Esophagus muscularis mucosa (tissue), 4 donors: ENCODE measurements at regions not wholly inside any gene's neighbourhood (a gene's known extent, or its start where the extent isn't known, plus 50 kb on each side); places are given as distances from the start of the nearest gene placed in this dataset.

Source experiments
- DNase-seq: peaks from one replicate; pipeline ENCODE4 v3.0.0-alpha.2; 2017; ENCODE audit errors: extremely low spot score
- H3K27ac ChIP-seq, 4 donors: fragments of 200-600 bp; sonication (generic); replicated peaks in 1 of 4; 1 replicate in 3 of 4; 2 replicates in 1 of 4; pipeline ENCODE4 v1.5.1; 2016 to 2019; ENCODE audit warnings: mild to moderate bottlenecking in 1 of 4
- H3K27me3 ChIP-seq, 4 donors: fragments of 200-600 bp; sonication (generic); one replicate each; pipeline versions ENCODE4 v1.5.1 to v1.6.0; 2016 to 2019
- H3K36me3 ChIP-seq, 4 donors: fragments of 200-600 bp; sonication (generic); one replicate each; pipeline ENCODE4 v1.5.1; 2016 to 2019
- H3K4me1 ChIP-seq, 4 donors: fragments of 200-600 bp; sonication (generic); one replicate each; pipeline ENCODE4 v1.5.1; 2016 to 2019
- H3K4me3 ChIP-seq, 4 donors: fragments of 200-600 bp; sonication (generic); 1 replicate in 2 of 4; 2 replicates in 2 of 4; pipeline ENCODE4 v1.5.1; 2016 to 2019; ENCODE audit warnings: mild to moderate bottlenecking in 4 of 4, moderate library complexity in 1 of 4
- H3K9me3 ChIP-seq, 4 donors: fragments of 200-600 bp; sonication (generic); 1 replicate in 3 of 4; 2 replicates in 1 of 4; pipeline ENCODE4 v1.5.1; 2016 to 2019
- CTCF ChIP-seq, 3 experiments: fragments of 200-600 bp in 2 of 3; fragments of 450-650 bp in 1 of 3; sonication (generic) in 2 of 3; IDR thresholded peaks; one replicate each; pipeline ENCODE4 v1.5.1; 2017 to 2019; ENCODE audit warnings: antibody characterized with exemption in 3 of 3, mild to moderate bottlenecking in 2 of 3, moderate library complexity in 1 of 3
- EP300 ChIP-seq: sonication (generic); formaldehyde crosslinking; IDR thresholded peaks from one replicate; pipeline ENCODE4 v1.6.1; 2017; ENCODE audit warnings: antibody characterized with exemption
- POLR2A ChIP-seq: fragments of 450-650 bp; IDR thresholded peaks from one replicate; pipeline ENCODE4 v1.6.1; 2017; ENCODE audit warnings: antibody characterized with exemption, moderate library complexity, mild to moderate bottlenecking, low read depth
- POLR2AphosphoS5 ChIP-seq, 2 donors: sonication (generic); formaldehyde crosslinking; IDR thresholded peaks; one replicate each; pipeline ENCODE4 v1.6.1; 2017; ENCODE audit warnings: antibody characterized with exemption in 2 of 2
- WGBS: methylation state at CpG from one replicate; pipeline ENCODE4 v1.1.5; 2018; 5-methylcytosine and 5-hydroxymethylcytosine counted together
- intact Hi-C: fragments of 100-400 bp; cut with DNase I; formaldehyde crosslinking; loops from one replicate; pipeline ENCODE4 v1.15.1; 2023

- WGBS: 23% methylated on average over 8 of the region's 26 CpGs
- no peak for TF ChIP-seq EP300
- TF ChIP-seq POLR2AphosphoS5 (IDR thresholded peaks at IDR 0.05): no peak
- peaks cover 17 to 23% (median 18%) of the 10 kb centered on the region in 4 donors for H3K4me1 ChIP-seq
- no peak for DNase-seq
- H3K4me3 ChIP-seq: peak overlapping the region; percentile 10 to 45 (median 34)
- H3K9me3 ChIP-seq: no peaks in the 10 kb centered on the region
- H3K27me3 ChIP-seq: peaks cover 0 to 62% (median 0%) of the 10 kb centered on the region in 4 donors
- H3K27ac ChIP-seq: peak overlapping the region in 1 of 4 donors; percentile 25
- intact Hi-C loops: no loop called here
- H3K36me3 ChIP-seq: no peaks in the 10 kb centered on the region
Observed at GRCh38 chr5:1948663-1949191, 66.0 kb upstream of the IRX4 start.

- Histone ChIP-seq H3K4me3 (peak overlapping the region in 1 of 4 donors; percentile 38), H3K4me1 (peaks cover 17 to 23% (median 18%) of the 10 kb centered on the region in 4 donors), H3K27me3 (peaks cover 0 to 57% (median 0%) of the 10 kb centered on the region in 4 donors), H3K27ac (no peak overlapping the region), H3K9me3 (no peaks in the 10 kb centered on the region), H3K36me3 (no peaks in the 10 kb centered on the region)
- DNase-seq: no peak
- 66% methylated on average over 10 of the region's 10 CpGs for WGBS
- TF ChIP-seq EP300 (no peak), CTCF (IDR thresholded peaks at IDR 0.05) (no peak), POLR2A (no peak), POLR2AphosphoS5 (IDR thresholded peaks at IDR 0.05) (no peak)
- intact Hi-C loops: no loop called here
Observed at GRCh38 chr5:1948111-1948510, 65.4 kb upstream of the IRX4 start.

GRCh38 chr5:1946776-1947175 is 64.1 kb upstream of the IRX4 start:
- no peak overlapping the region for H3K27ac ChIP-seq
- TF ChIP-seq POLR2A (no peak), CTCF (IDR thresholded peaks at IDR 0.05) (no peak), POLR2AphosphoS5 (IDR thresholded peaks at IDR 0.05) (no peak), EP300 (no peak)
- 49% methylated on average over 13 of the region's 13 CpGs for WGBS
- H3K9me3 ChIP-seq: no peaks in the 10 kb centered on the region
- no peaks in the 10 kb centered on the region for H3K36me3 ChIP-seq
- H3K4me1 ChIP-seq: peaks cover 15 to 23% (median 17%) of the 10 kb centered on the region in 4 donors
- H3K27me3 ChIP-seq: peaks cover 0 to 44% (median 0%) of the 10 kb centered on the region in 4 donors
- intact Hi-C loops: no loop called here
- no peak overlapping the region for H3K4me3 ChIP-seq
- DNase-seq: no peak

- Histone ChIP-seq H3K36me3 (no peaks in the 10 kb centered on the region), H3K27ac (no peak overlapping the region), H3K9me3 (no peaks in the 10 kb centered on the region), H3K27me3 (peaks cover 0 to 38% (median 0%) of the 10 kb centered on the region in 4 donors), H3K4me3 (no peak overlapping the region), H3K4me1 (peaks cover 15 to 23% (median 17%) of the 10 kb centered on the region in 4 donors)
- TF ChIP-seq CTCF (IDR thresholded peaks at IDR 0.05): no peak
- TF ChIP-seq POLR2AphosphoS5 (IDR thresholded peaks at IDR 0.05): no peak
- no peak for TF ChIP-seq POLR2A
- TF ChIP-seq EP300: no peak
- intact Hi-C loops: no loop called here
- WGBS: 71% methylated on average over 16 of the region's 17 CpGs
- no peak for DNase-seq
Observed at GRCh38 chr5:1946122-1946677, 63.5 kb upstream of the IRX4 start.

- H3K36me3 ChIP-seq: no peaks in the 10 kb centered on the region
- H3K9me3 ChIP-seq: no peaks in the 10 kb centered on the region
- H3K4me3 ChIP-seq: no peak overlapping the region
- no peak overlapping the region for H3K27ac ChIP-seq
- H3K27me3 ChIP-seq: peaks cover 0 to 34% (median 0%) of the 10 kb centered on the region in 4 donors
- DNase-seq: no peak
- peaks cover 15 to 23% (median 17%) of the 10 kb centered on the region in 4 donors for H3K4me1 ChIP-seq
- TF ChIP-seq EP300 (no peak), POLR2AphosphoS5 (IDR thresholded peaks at IDR 0.05) (no peak), POLR2A (no peak), CTCF (IDR thresholded peaks at IDR 0.05) (no peak)
- intact Hi-C loops: no loop called here
- WGBS: 74% methylated on average over 10 of the region's 13 CpGs
Observed at GRCh38 chr5:1945606-1946005, 62.9 kb upstream of the IRX4 start.
